ENCODE measurements at regions not wholly inside any gene's neighbourhood (a gene's known extent, or its start where the extent isn't known, plus 50 kb on each side); places are given as distances from the start of the nearest gene placed in this dataset.

DNA sequence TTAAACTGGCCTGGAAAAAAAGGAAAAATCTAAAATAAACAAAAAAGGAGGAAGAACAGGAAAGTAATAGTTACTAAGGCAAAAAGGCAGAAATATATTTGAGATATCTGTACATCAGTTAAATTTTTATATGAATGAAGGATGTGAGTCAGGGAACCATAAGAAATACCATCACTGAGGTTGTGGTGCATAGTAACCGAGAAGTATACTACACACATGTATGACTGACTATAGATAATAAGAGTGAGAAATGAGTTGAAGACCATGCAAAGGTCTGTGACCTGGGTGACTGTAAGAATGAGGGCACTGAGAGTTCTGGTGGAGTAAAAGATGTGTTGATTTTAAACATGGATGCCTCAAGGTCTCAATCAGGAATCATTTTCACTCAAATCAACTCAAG is 220.6 kb upstream of the FAM241A start:
- TF ChIP-seq, protein P1, sequence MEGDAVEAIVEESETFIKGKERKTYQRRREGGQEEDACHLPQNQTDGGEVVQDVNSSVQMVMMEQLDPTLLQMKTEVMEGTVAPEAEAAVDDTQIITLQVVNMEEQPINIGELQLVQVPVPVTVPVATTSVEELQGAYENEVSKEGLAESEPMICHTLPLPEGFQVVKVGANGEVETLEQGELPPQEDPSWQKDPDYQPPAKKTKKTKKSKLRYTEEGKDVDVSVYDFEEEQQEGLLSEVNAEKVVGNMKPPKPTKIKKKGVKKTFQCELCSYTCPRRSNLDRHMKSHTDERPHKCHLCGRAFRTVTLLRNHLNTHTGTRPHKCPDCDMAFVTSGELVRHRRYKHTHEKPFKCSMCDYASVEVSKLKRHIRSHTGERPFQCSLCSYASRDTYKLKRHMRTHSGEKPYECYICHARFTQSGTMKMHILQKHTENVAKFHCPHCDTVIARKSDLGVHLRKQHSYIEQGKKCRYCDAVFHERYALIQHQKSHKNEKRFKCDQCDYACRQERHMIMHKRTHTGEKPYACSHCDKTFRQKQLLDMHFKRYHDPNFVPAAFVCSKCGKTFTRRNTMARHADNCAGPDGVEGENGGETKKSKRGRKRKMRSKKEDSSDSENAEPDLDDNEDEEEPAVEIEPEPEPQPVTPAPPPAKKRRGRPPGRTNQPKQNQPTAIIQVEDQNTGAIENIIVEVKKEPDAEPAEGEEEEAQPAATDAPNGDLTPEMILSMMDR (IDR thresholded peaks at IDR 0.05), result no peak
- no peak for TF ChIP-seq EZH2 (IDR thresholded peaks at IDR 0.05; ENCODE audit: borderline replicate concordance, insufficient read depth, low read depth, low read length, poor library complexity, severe bottlenecking)

All from B cell (primary cell).